Astrocyte of the cerebellum (primary cell): ENCODE measurements at regions not wholly inside any gene's neighbourhood (a gene's known extent, or its start where the extent isn't known, plus 50 kb on each side); places are given as distances from the start of the nearest gene placed in this dataset.

Experiments used
- DNase-seq: peaks from one replicate; pipeline ENCODE4 v3.0.0-alpha.2; 2011; ENCODE audit warnings: low read depth
- H3K4me3 ChIP-seq: 2 replicates; pipeline ENCODE4 v1.5.1; 2011; ENCODE audit warnings: mild to moderate bottlenecking, low read depth, low read length, moderate library complexity
- in situ Hi-C: cut with HindIII; loops from 2 replicates; pipeline ENCODE4 v1.10.0; 2017; ENCODE audit warnings: low sequenced_read_pairs
- TF ChIP-seq, protein P1 (sequence below): IDR thresholded peaks from 2 replicates; pipeline ENCODE4 v1.5.1; 2012; ENCODE audit warnings: low read length, low read depth, moderate library complexity, mild to moderate bottlenecking; ENCODE audit errors: missing control alignments

DNA sequence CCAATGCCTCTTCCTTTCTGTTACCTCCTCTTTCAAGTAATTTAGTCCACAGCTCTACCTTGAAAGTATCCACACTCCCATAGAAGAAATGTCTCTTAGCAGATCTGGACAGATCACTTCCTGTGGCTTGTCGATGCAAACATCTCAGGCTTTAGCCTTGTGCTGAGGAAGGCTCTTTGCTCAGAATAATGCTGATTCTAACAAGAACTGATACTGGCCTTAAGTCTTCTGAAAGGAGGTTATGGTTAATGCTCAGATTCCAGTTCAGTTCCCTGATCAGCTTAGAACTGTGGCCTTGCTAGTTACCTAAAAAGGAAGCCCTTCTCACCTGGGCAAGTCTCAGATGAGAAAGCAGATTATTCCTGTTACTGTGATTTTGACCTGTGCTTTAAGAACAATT, 230.1 kb upstream of the FAT4 start:
- H3K4me3 ChIP-seq, result no peak overlapping the region
- TF ChIP-seq, protein P1, sequence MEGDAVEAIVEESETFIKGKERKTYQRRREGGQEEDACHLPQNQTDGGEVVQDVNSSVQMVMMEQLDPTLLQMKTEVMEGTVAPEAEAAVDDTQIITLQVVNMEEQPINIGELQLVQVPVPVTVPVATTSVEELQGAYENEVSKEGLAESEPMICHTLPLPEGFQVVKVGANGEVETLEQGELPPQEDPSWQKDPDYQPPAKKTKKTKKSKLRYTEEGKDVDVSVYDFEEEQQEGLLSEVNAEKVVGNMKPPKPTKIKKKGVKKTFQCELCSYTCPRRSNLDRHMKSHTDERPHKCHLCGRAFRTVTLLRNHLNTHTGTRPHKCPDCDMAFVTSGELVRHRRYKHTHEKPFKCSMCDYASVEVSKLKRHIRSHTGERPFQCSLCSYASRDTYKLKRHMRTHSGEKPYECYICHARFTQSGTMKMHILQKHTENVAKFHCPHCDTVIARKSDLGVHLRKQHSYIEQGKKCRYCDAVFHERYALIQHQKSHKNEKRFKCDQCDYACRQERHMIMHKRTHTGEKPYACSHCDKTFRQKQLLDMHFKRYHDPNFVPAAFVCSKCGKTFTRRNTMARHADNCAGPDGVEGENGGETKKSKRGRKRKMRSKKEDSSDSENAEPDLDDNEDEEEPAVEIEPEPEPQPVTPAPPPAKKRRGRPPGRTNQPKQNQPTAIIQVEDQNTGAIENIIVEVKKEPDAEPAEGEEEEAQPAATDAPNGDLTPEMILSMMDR, result no peak
- no peak for DNase-seq
- in situ Hi-C loops, result no loop called here

DNA sequence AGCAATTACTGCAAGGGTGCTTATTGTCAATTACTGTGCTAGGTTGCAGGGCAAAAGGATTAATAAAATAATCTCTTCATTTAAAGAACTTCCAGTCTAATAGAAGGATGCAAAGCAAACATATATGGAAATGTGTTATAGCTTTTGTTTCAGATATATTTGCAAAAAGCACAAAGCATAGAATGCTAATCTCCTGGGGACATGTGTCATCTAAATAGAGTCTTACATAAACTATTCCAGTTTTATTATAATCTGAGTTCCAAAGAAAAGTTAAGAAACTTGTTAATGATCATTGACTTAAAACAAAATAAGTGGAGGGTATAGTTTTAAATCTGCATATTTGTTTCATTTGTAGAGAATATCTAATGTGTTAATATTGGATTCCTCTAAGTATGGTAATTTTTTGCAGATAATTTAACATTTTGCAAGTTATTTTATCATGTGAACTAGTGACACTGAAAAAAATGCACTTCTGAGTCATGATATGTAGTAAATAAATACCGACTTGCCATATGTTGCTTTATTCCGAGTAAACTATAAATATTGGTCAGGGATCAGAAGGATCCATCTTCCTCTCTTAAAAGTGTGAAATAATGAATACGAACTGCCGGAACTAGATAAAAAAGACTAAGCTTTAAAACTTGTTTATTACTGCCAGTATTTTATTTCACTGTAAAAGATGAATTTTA, 231.9 kb upstream of the FAT4 start:
- TF ChIP-seq, protein P1, result no peak
- no peak overlapping the region for H3K4me3 ChIP-seq
- no peak for DNase-seq
- in situ Hi-C loops, result no loop called here

DNA sequence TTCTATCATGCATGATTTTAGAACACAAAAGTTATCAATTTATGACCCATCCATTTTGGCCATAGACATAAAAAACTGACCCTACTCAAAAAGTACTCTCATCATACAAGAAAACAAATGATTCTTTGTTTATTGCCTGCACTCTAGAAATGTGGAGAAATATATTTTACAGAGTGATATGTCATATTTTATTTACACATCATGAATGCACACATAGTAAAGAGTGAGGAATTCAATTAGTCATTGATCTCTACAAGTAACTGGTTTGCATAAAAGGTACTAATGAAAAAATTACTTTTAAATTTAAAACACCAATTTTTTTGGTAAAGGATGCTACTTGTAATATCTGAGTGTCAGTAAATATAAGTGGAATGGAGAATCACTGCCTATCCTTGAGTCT, 242.5 kb upstream of the FAT4 start:
- TF ChIP-seq, protein P1, result no peak
- DNase-seq, result no peak
- H3K4me3 ChIP-seq, result no peak overlapping the region
- in situ Hi-C loops, result no loop called here

DNA sequence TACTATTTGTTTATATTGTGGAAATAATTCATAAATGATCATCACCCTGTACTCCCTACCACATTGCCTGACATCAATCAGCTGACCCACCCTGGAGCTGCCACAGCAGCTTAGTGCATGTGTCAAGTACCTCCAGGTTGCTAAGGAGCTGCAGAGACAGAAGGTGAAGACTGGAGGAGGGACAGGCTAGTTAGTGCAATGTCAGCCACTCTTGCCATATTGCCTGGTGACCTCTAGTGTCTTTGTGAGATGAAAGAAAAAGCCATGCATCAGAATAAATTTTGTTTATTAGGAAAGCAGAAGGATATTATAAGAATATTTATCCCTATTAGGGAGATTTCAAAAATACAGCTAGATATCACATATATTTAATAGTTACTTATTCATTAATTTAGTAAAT, 243.9 kb upstream of the FAT4 start:
- TF ChIP-seq, protein P1, result no peak
- in situ Hi-C loops, result no loop called here
- DNase-seq, result no peak

DNA sequence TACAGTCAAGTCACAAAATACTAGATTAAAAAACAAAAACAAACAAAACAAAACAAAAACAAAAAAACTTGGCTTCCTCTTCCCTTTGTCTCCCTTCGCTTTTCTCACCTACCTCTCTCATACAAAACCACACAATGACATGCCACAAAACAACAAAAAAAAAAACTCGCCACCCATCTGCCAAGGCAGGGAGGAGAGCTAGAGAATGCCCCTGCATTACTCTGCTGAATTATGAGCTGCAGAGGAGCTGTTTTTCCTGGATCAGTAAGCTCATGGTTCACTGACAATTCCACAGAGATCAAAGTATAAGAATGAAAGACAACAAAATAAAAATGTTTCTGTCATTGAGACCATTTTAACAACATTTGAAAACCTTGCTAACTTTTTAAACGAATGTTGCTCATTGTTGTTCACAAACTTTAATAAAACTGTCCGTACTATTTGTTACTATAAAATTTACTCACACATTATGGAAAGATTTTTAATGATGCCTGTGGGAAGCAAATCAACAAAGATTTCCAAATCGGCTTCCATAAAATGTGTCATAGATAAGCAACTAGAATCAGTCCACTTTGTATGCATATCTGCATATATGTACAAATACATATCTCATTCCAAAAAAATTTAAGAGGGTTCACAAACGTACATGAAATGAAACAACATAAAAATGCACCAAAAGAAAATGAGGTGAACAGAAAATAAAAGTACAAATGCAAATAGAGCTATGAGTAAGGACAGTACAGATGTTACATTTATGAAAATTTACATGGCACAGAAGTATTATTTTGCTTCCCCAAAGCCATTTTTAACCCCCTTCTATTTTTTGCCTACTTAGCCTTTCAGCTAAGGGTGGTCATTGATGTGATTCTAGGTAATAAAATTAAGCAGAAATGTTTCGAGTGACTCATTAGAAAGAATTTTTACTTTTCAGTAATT, 252.4 kb upstream of the FAT4 start:
- TF ChIP-seq, protein P1, result no peak
- H3K4me3 ChIP-seq, result no peak overlapping the region
- in situ Hi-C loops, result no loop called here
- no peak for DNase-seq

More for the DNA sequence above, 243.9 kb upstream of the FAT4 start:
- H3K4me3 ChIP-seq, result no peak overlapping the region

DNA sequence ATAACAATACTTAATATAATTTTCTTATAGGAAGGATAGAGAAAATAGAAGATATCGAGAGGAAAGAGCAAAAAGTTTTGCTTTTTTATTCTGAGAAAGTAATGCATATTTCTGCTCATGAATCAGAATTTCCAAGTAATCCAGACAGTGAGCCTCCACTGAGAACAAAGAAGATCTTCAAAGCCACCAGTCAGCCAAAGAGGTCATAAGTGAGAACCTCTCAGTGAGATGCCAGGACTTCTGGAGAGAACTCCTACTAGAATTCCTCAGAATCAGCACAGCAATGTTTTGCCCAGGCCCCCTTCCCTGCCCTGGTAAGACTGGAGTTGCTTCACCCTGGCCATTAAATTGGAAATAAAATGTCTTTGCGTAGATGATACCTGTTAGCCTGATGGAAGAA, 254.4 kb upstream of the FAT4 start:
- in situ Hi-C loops, result no loop called here
- no peak for DNase-seq
- no peak overlapping the region for H3K4me3 ChIP-seq
- TF ChIP-seq, protein P1, result no peak
